Suprapubic skin (tissue), 3 donors: ENCODE measurements at regions not wholly inside any gene's neighbourhood (a gene's known extent, or its start where the extent isn't known, plus 50 kb on each side); places are given as distances from the start of the nearest gene placed in this dataset.

Experiments used
- EP300 ChIP-seq: sonication (generic); formaldehyde crosslinking; IDR thresholded peaks from one replicate; pipeline ENCODE4 v1.6.1; 2017; ENCODE audit warnings: antibody characterized with exemption
- POLR2A ChIP-seq, 2 donors: fragments of 450-650 bp; IDR thresholded peaks; one replicate each; pipeline ENCODE4 v1.6.1; 2017; ENCODE audit warnings: antibody characterized with exemption in 2 of 2, mild to moderate bottlenecking in 2 of 2, moderate library complexity in 2 of 2
- TF ChIP-seq, protein P1 (sequence below), 2 donors: fragments of 200-600 bp in 1 of 2; fragments of 450-650 bp in 1 of 2; sonication (generic) in 1 of 2; IDR thresholded peaks; one replicate each; pipeline ENCODE4 v1.5.1; 2016 to 2019; ENCODE audit warnings: antibody characterized with exemption in 2 of 2, mild to moderate bottlenecking in 1 of 2, moderate library complexity in 1 of 2

DNA sequence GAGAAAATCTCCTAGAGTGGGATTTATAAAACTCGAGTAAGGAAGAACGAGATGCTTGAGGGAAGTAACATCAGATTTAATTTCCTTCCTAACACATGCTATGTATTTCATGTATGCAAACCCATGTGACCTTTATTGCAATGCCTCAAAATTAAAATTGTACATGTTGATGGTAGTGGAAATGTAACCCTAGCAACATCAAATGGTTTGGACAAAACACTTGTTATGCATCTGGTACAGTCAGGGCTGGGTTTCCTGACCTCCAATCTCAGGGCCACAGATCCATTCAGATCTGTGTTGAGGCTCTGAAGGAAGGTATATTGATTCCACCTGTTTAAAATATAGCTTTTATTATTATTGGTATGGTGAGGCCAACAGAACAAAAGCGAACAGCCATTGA lies 246.0 kb downstream of the WNT5A start:
- TF ChIP-seq, protein P1, sequence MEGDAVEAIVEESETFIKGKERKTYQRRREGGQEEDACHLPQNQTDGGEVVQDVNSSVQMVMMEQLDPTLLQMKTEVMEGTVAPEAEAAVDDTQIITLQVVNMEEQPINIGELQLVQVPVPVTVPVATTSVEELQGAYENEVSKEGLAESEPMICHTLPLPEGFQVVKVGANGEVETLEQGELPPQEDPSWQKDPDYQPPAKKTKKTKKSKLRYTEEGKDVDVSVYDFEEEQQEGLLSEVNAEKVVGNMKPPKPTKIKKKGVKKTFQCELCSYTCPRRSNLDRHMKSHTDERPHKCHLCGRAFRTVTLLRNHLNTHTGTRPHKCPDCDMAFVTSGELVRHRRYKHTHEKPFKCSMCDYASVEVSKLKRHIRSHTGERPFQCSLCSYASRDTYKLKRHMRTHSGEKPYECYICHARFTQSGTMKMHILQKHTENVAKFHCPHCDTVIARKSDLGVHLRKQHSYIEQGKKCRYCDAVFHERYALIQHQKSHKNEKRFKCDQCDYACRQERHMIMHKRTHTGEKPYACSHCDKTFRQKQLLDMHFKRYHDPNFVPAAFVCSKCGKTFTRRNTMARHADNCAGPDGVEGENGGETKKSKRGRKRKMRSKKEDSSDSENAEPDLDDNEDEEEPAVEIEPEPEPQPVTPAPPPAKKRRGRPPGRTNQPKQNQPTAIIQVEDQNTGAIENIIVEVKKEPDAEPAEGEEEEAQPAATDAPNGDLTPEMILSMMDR (IDR thresholded peaks at IDR 0.05), result no peak
- no peak for TF ChIP-seq EP300
- TF ChIP-seq POLR2A (IDR thresholded peaks at IDR 0.05), result no peak
